ENCODE measurements at regions not wholly inside any gene's neighbourhood (a gene's known extent, or its start where the extent isn't known, plus 50 kb on each side); places are given as distances from the start of the nearest gene placed in this dataset.

- H3K36me3 ChIP-seq (ENCODE audit: control insufficient read depth, insufficient read depth, low read length) = no peaks in the 10 kb centered on the region
- H3K9me3 ChIP-seq (ENCODE audit: control insufficient read depth, insufficient read depth, low read length) = no peaks in the 10 kb centered on the region
- H3K4me3 ChIP-seq (ENCODE audit: low read length) = no peak overlapping the region
- DNase-seq (ENCODE audit: low read depth, low spot score) = no peak
- H3K27me3 ChIP-seq (ENCODE audit: control insufficient read depth, insufficient read depth, low read length) = no peaks in the 10 kb centered on the region
- no peaks in the 10 kb centered on the region for H3K4me1 ChIP-seq (ENCODE audit: control insufficient read depth, insufficient read depth, low read length)
- H3K27ac ChIP-seq (ENCODE audit: low read length) = no peak overlapping the region
Observed at GRCh38 chr3:168489301-168489700, 393.6 kb upstream of the GOLIM4 start.

GRCh38 chr3:168485936-168486335 is 390.2 kb upstream of the GOLIM4 start:
- Histone ChIP-seq H3K4me1 (ENCODE audit: control insufficient read depth, insufficient read depth, low read length) (no peaks in the 10 kb centered on the region), H3K9me3 (ENCODE audit: control insufficient read depth, insufficient read depth, low read length) (no peaks in the 10 kb centered on the region), H3K27ac (ENCODE audit: low read length) (no peak overlapping the region), H3K4me3 (ENCODE audit: low read length) (no peak overlapping the region), H3K27me3 (ENCODE audit: control insufficient read depth, insufficient read depth, low read length) (no peaks in the 10 kb centered on the region), H3K36me3 (ENCODE audit: control insufficient read depth, insufficient read depth, low read length) (no peaks in the 10 kb centered on the region)
- no peak for DNase-seq (ENCODE audit: low read depth, low spot score)
- no CpG with 5 or more reads among the region's 2 CpGs for WGBS (ENCODE audit: insufficient coverage, insufficient read length)

- no peak overlapping the region for H3K4me3 ChIP-seq (ENCODE audit: low read length)
- WGBS (ENCODE audit: insufficient coverage, insufficient read length) = no CpG with 5 or more reads among the region's 11 CpGs
- no peaks in the 10 kb centered on the region for H3K9me3 ChIP-seq (ENCODE audit: control insufficient read depth, insufficient read depth, low read length)
- no peaks in the 10 kb centered on the region for H3K4me1 ChIP-seq (ENCODE audit: control insufficient read depth, insufficient read depth, low read length)
- no peak overlapping the region for H3K27ac ChIP-seq (ENCODE audit: low read length)
- H3K27me3 ChIP-seq (ENCODE audit: control insufficient read depth, insufficient read depth, low read length) = no peaks in the 10 kb centered on the region
- no peak for DNase-seq (ENCODE audit: low read depth, low spot score)
- H3K36me3 ChIP-seq (ENCODE audit: control insufficient read depth, insufficient read depth, low read length) = no peaks in the 10 kb centered on the region
Observed at GRCh38 chr3:168476360-168476980, 380.7 kb upstream of the GOLIM4 start.

- no CpG with 5 or more reads among the region's 1 CpG for whole genome bisulfite sequencing (ENCODE audit: insufficient coverage, insufficient read length)
- DNase-seq (ENCODE audit: low read depth, low spot score) = no peak
- no peak overlapping the region for H3K4me3 ChIP-seq (ENCODE audit: low read length)
- no peak overlapping the region for H3K27ac ChIP-seq (ENCODE audit: low read length)
- no peaks in the 10 kb centered on the region for H3K36me3 ChIP-seq (ENCODE audit: control insufficient read depth, insufficient read depth, low read length)
- H3K4me1 ChIP-seq (ENCODE audit: control insufficient read depth, insufficient read depth, low read length) = no peaks in the 10 kb centered on the region
- H3K9me3 ChIP-seq (ENCODE audit: control insufficient read depth, insufficient read depth, low read length) = no peaks in the 10 kb centered on the region
- no peaks in the 10 kb centered on the region for H3K27me3 ChIP-seq (ENCODE audit: control insufficient read depth, insufficient read depth, low read length)
Observed at GRCh38 chr3:168475704-168476103, 380.0 kb upstream of the GOLIM4 start.

GRCh38 chr3:168473334-168473890 is 377.7 kb upstream of the GOLIM4 start:
- DNase-seq (ENCODE audit: low read depth, low spot score) = no peak
- H3K4me3 ChIP-seq (ENCODE audit: low read length) = no peak overlapping the region
- H3K36me3 ChIP-seq (ENCODE audit: control insufficient read depth, insufficient read depth, low read length) = no peaks in the 10 kb centered on the region
- no peaks in the 10 kb centered on the region for H3K27me3 ChIP-seq (ENCODE audit: control insufficient read depth, insufficient read depth, low read length)
- no peak overlapping the region for H3K27ac ChIP-seq (ENCODE audit: low read length)
- WGBS (ENCODE audit: insufficient coverage, insufficient read length) = no CpG with 5 or more reads among the region's 4 CpGs
- no peaks in the 10 kb centered on the region for H3K9me3 ChIP-seq (ENCODE audit: control insufficient read depth, insufficient read depth, low read length)
- H3K4me1 ChIP-seq (ENCODE audit: control insufficient read depth, insufficient read depth, low read length) = no peaks in the 10 kb centered on the region

GRCh38 chr3:168472783-168473182 is 377.1 kb upstream of the GOLIM4 start:
- Histone ChIP-seq H3K27me3 (ENCODE audit: control insufficient read depth, insufficient read depth, low read length) (no peaks in the 10 kb centered on the region), H3K9me3 (ENCODE audit: control insufficient read depth, insufficient read depth, low read length) (no peaks in the 10 kb centered on the region), H3K36me3 (ENCODE audit: control insufficient read depth, insufficient read depth, low read length) (no peaks in the 10 kb centered on the region), H3K4me3 (ENCODE audit: low read length) (no peak overlapping the region), H3K27ac (ENCODE audit: low read length) (no peak overlapping the region), H3K4me1 (ENCODE audit: control insufficient read depth, insufficient read depth, low read length) (no peaks in the 10 kb centered on the region)
- no peak for DNase-seq (ENCODE audit: low read depth, low spot score)

- Histone ChIP-seq H3K4me3 (ENCODE audit: low read length) (no peak overlapping the region), H3K4me1 (ENCODE audit: control insufficient read depth, insufficient read depth, low read length) (no peaks in the 10 kb centered on the region), H3K36me3 (ENCODE audit: control insufficient read depth, insufficient read depth, low read length) (no peaks in the 10 kb centered on the region), H3K27me3 (ENCODE audit: control insufficient read depth, insufficient read depth, low read length) (no peaks in the 10 kb centered on the region), H3K27ac (ENCODE audit: low read length) (no peak overlapping the region), H3K9me3 (ENCODE audit: control insufficient read depth, insufficient read depth, low read length) (no peaks in the 10 kb centered on the region)
- WGBS (ENCODE audit: insufficient coverage, insufficient read length) = no CpG with 5 or more reads among the region's 4 CpGs
- no peak for DNase-seq (ENCODE audit: low read depth, low spot score)
Observed at GRCh38 chr3:168470380-168470779, 374.7 kb upstream of the GOLIM4 start.

GRCh38 chr3:168469436-168469835 is 373.7 kb upstream of the GOLIM4 start:
- Histone ChIP-seq H3K27me3 (ENCODE audit: control insufficient read depth, insufficient read depth, low read length) (no peaks in the 10 kb centered on the region), H3K4me1 (ENCODE audit: control insufficient read depth, insufficient read depth, low read length) (no peaks in the 10 kb centered on the region), H3K9me3 (ENCODE audit: control insufficient read depth, insufficient read depth, low read length) (no peaks in the 10 kb centered on the region), H3K4me3 (ENCODE audit: low read length) (no peak overlapping the region), H3K36me3 (ENCODE audit: control insufficient read depth, insufficient read depth, low read length) (no peaks in the 10 kb centered on the region), H3K27ac (ENCODE audit: low read length) (no peak overlapping the region)
- DNase-seq (ENCODE audit: low read depth, low spot score) = no peak
- WGBS (ENCODE audit: insufficient coverage, insufficient read length) = no CpG with 5 or more reads among the region's 3 CpGs

- Histone ChIP-seq H3K27me3 (ENCODE audit: control insufficient read depth, insufficient read depth, low read length) (no peaks in the 10 kb centered on the region), H3K27ac (ENCODE audit: low read length) (no peak overlapping the region), H3K4me1 (ENCODE audit: control insufficient read depth, insufficient read depth, low read length) (no peaks in the 10 kb centered on the region), H3K36me3 (ENCODE audit: control insufficient read depth, insufficient read depth, low read length) (no peaks in the 10 kb centered on the region), H3K9me3 (ENCODE audit: control insufficient read depth, insufficient read depth, low read length) (no peaks in the 10 kb centered on the region), H3K4me3 (ENCODE audit: low read length) (no peak overlapping the region)
- DNase-seq (ENCODE audit: low read depth, low spot score) = peak; percentile 31
- no CpG with 5 or more reads among the region's 6 CpGs for WGBS (ENCODE audit: insufficient coverage, insufficient read length)
Observed at GRCh38 chr3:168467115-168467714, 371.5 kb upstream of the GOLIM4 start.

- Histone ChIP-seq H3K36me3 (ENCODE audit: control insufficient read depth, insufficient read depth, low read length) (no peaks in the 10 kb centered on the region), H3K4me3 (ENCODE audit: low read length) (no peak overlapping the region), H3K27me3 (ENCODE audit: control insufficient read depth, insufficient read depth, low read length) (no peaks in the 10 kb centered on the region), H3K9me3 (ENCODE audit: control insufficient read depth, insufficient read depth, low read length) (no peaks in the 10 kb centered on the region), H3K4me1 (ENCODE audit: control insufficient read depth, insufficient read depth, low read length) (no peaks in the 10 kb centered on the region), H3K27ac (ENCODE audit: low read length) (no peak overlapping the region)
- no peak for DNase-seq (ENCODE audit: low read depth, low spot score)
Observed at GRCh38 chr3:168461793-168462192, 366.1 kb upstream of the GOLIM4 start.

GRCh38 chr3:168459226-168459784 is 363.6 kb upstream of the GOLIM4 start:
- Histone ChIP-seq H3K27me3 (ENCODE audit: control insufficient read depth, insufficient read depth, low read length) (no peaks in the 10 kb centered on the region), H3K9me3 (ENCODE audit: control insufficient read depth, insufficient read depth, low read length) (no peaks in the 10 kb centered on the region), H3K27ac (ENCODE audit: low read length) (no peak overlapping the region), H3K4me1 (ENCODE audit: control insufficient read depth, insufficient read depth, low read length) (no peaks in the 10 kb centered on the region), H3K36me3 (ENCODE audit: control insufficient read depth, insufficient read depth, low read length) (no peaks in the 10 kb centered on the region), H3K4me3 (ENCODE audit: low read length) (no peak overlapping the region)
- no peak for DNase-seq (ENCODE audit: low read depth, low spot score)
- no CpG with 5 or more reads among the region's 2 CpGs for WGBS (ENCODE audit: insufficient coverage, insufficient read length)

Measured in iPS DF 6.9 (cell line).